Endothelial cell of umbilical vein (primary cell): ENCODE measurements at regions not wholly inside any gene's neighbourhood (a gene's known extent, or its start where the extent isn't known, plus 50 kb on each side); places are given as distances from the start of the nearest gene placed in this dataset.

Source experiments
- BruUV-seq: library from RNA; stranded (reverse); fragments of 400-500 nt; replicated peaks from 2 replicates; lab custom pipeline; 2021; lab: Mats Ljungman, UMichigan
- CTCF ChIA-PET: fragments of 300-600, 350-600 bp; sonication (Branson Sonifier 250); formaldehyde crosslinking; loops from one replicate; lab custom pipeline; 2021; ENCODE audit warnings: antibody characterized with exemption, inconsistent platforms; lab: Charles Lee
- POLR2A ChIA-PET: fragments of 300-600, 350-600 bp; sonication (Branson Sonifier 250); formaldehyde crosslinking; loops from one replicate; lab custom pipeline; 2021; ENCODE audit warnings: antibody characterized with exemption, inconsistent platforms; lab: Charles Lee
- DNase-seq: peaks from one replicate; pipeline ENCODE4 v3.0.0-alpha.2; 2011; ENCODE audit warnings: low read depth, low spot score
- FAIRE-seq: peaks from 2 replicates; lab custom pipeline; 2011; peaks lifted over from hg19 to GRCh38; lab: Jason Lieb, UNC
- H2AFZ ChIP-seq: 2 replicates; pipeline ENCODE4 v1.6.0; 2012; ENCODE audit warnings: low read depth, low read length, control low read depth, inconsistent platforms
- H3K27ac ChIP-seq: 2 replicates; pipeline ENCODE4 v1.5.1; 2011; ENCODE audit warnings: low read depth, mild to moderate bottlenecking, control low read depth, low read length, moderate library complexity; ENCODE audit not compliant: insufficient read depth
- H3K27me3 ChIP-seq, 2 experiments: 2 replicates each; pipeline versions ENCODE4 v1.6.0 to v1.6.1; 2011; ENCODE audit warnings: low read length in 2 of 2, mixed read lengths in 1 of 2; ENCODE audit not compliant: control insufficient read depth in 2 of 2, insufficient read depth in 2 of 2
- H3K36me3 ChIP-seq, 2 experiments: 2 replicates in 1 of 2; 3 replicates in 1 of 2; pipeline ENCODE4 v1.5.1; 2011; ENCODE audit warnings: low read length in 2 of 2, mild to moderate bottlenecking in 1 of 2, moderate library complexity in 1 of 2; ENCODE audit not compliant: control insufficient read depth in 2 of 2, insufficient read depth in 2 of 2; ENCODE audit errors: extremely low read depth in 1 of 2
- H3K4me1 ChIP-seq: 3 replicates; pipeline ENCODE4 v1.5.1; 2011; ENCODE audit warnings: mild to moderate bottlenecking, low read length; ENCODE audit not compliant: control insufficient read depth, insufficient read depth; ENCODE audit errors: extremely low read depth
- H3K4me2 ChIP-seq: 2 replicates; pipeline ENCODE4 v1.6.1; 2011; ENCODE audit warnings: low read length, control low read depth, mixed read lengths; ENCODE audit not compliant: insufficient read depth
- H3K4me3 ChIP-seq, 3 experiments: fragments of 200-600 bp in 1 of 3; sonication (generic), shearing (Covaris generic) in 1 of 3; replicated peaks in 1 of 3; 2 replicates each; pipeline ENCODE4 v1.5.1; 2011 to 2016; ENCODE audit warnings: control low read depth in 3 of 3, low read length in 3 of 3, mild to moderate bottlenecking in 2 of 3, inconsistent platforms in 1 of 3, low read depth in 1 of 3, moderate library complexity in 1 of 3; ENCODE audit not compliant: insufficient read depth in 1 of 3
- H3K79me2 ChIP-seq: 2 replicates; pipeline ENCODE4 v1.6.0; 2012; ENCODE audit warnings: low read length, inconsistent platforms; ENCODE audit not compliant: control insufficient read depth, insufficient read depth
- H3K9ac ChIP-seq: replicated peaks from 2 replicates; pipeline ENCODE3; 2011; ENCODE audit warnings: low read length, control low read depth; ENCODE audit not compliant: insufficient read depth; ENCODE audit errors: extremely low read depth
- H3K9me1 ChIP-seq: replicated peaks from 3 replicates; pipeline ENCODE4 v1.6.0; 2011; ENCODE audit warnings: mild to moderate bottlenecking, low read length; ENCODE audit not compliant: control insufficient read depth, insufficient read depth; ENCODE audit errors: extremely low read depth
- H3K9me3 ChIP-seq: replicated peaks from 2 replicates; pipeline ENCODE4 v1.5.1; 2012; ENCODE audit warnings: low read length, inconsistent platforms; ENCODE audit not compliant: control insufficient read depth, insufficient read depth
- H4K20me1 ChIP-seq: replicated peaks from 2 replicates; pipeline ENCODE3; 2011; ENCODE audit warnings: mild to moderate bottlenecking, low read length; ENCODE audit not compliant: control insufficient read depth, insufficient read depth; ENCODE audit errors: extremely low read depth
- CTCF ChIP-seq, 2 donors: IDR thresholded peaks; 1 replicate in 1 of 2; 2 replicates in 1 of 2; pipeline ENCODE4 v1.5.1; 2011; ENCODE audit warnings: low read length in 2 of 2, mild to moderate bottlenecking in 2 of 2, moderate library complexity in 2 of 2, control low read depth in 1 of 2, inconsistent platforms in 1 of 2, low read depth in 1 of 2; ENCODE audit not compliant: insufficient read depth in 1 of 2; ENCODE audit errors: extremely low read depth in 1 of 2
- EZH2 ChIP-seq: IDR thresholded peaks from 2 replicates; pipeline ENCODE4 v1.6.1; 2012; ENCODE audit warnings: borderline replicate concordance, low read depth, mild to moderate bottlenecking, moderate library complexity, low read length, inconsistent platforms; ENCODE audit not compliant: severe bottlenecking
- FOS ChIP-seq: IDR thresholded peaks from 2 replicates; pipeline ENCODE4 v1.6.1; 2011; ENCODE audit warnings: mild to moderate bottlenecking, low read length, moderate library complexity, borderline replicate concordance; ENCODE audit not compliant: insufficient read depth
- GATA2 ChIP-seq: IDR thresholded peaks from 2 replicates; pipeline ENCODE4 v1.7.0; 2011; ENCODE audit warnings: low read depth, mild to moderate bottlenecking, moderate library complexity, mixed read lengths, low read length; ENCODE audit not compliant: insufficient read length, insufficient read depth
- JUN ChIP-seq: IDR thresholded peaks from 2 replicates; pipeline ENCODE4 v1.6.1; 2011; ENCODE audit warnings: borderline replicate concordance, low read depth; ENCODE audit not compliant: insufficient read length, insufficient read depth
- MAX ChIP-seq: IDR thresholded peaks from 2 replicates; pipeline ENCODE4 v1.6.1; 2011; ENCODE audit not compliant: insufficient read depth, insufficient read length
- MYC ChIP-seq: IDR thresholded peaks from one replicate; pipeline ENCODE4 v1.6.1; 2011; ENCODE audit warnings: mild to moderate bottlenecking, low read depth, low read length
- POLR2A ChIP-seq: IDR thresholded peaks from 2 replicates; pipeline ENCODE4 v1.6.1; 2012; ENCODE audit warnings: low read depth, mild to moderate bottlenecking, control low read depth, low read length
- POLR2AphosphoS5 ChIP-seq: IDR thresholded peaks from 2 replicates; pipeline ENCODE4 v1.6.1; 2012; ENCODE audit warnings: low read depth, mild to moderate bottlenecking, control low read depth, low read length, moderate library complexity; ENCODE audit not compliant: insufficient read depth
- dilution Hi-C: fragments of 300-500 bp; cut with MboI; formaldehyde crosslinking; loops from one replicate; pipeline ENCODE4 v1.15.0; 2019; ENCODE audit warnings: low sequenced_read_pairs; ENCODE audit not compliant: extremely low pct_ligation_motif_present
- intact Hi-C: fragments of 100-400 bp; cut with micrococcal nuclease; formaldehyde crosslinking; loops from one replicate; pipeline ENCODE4 v1.10.0; 2022

GRCh38 chr1:178612261-178612660, 99.4 kb downstream of the TEX35 start:
- intact Hi-C loops, result loop anchor here (5.0 kb wide), 1 partner anchor 70 kb away; no protein-coding TSS in a partner anchor

More at GRCh38 chr1:178612261-178612660, 99.4 kb downstream of the TEX35 start:
- POLR2A ChIA-PET, result interaction anchor here (0.6 to 1.1 kb wide), 3 partner anchors 13 to 132 kb away, joined by 3 to 6 read pairs (median 4); no protein-coding TSS in a partner anchor
- Histone ChIP-seq H3K9me3 (no peaks in the 10 kb centered on the region), H3K4me3 (no peak overlapping the region), H3K27ac (peak overlapping the region; percentile 53), H3K36me3 (no peaks in the 10 kb centered on the region), H2AFZ (no peak overlapping the region), H3K9me1 (no peaks in the 10 kb centered on the region), H3K27me3 (no peaks in the 10 kb centered on the region), H3K79me2 (no peaks in the 10 kb centered on the region), H3K4me2 (no peak overlapping the region), H3K4me1 (peaks cover 11% of the 10 kb centered on the region), H4K20me1 (no peaks in the 10 kb centered on the region), H3K9ac (peak overlapping the region; percentile 24)
- peak; percentile 50 for DNase-seq
- dilution Hi-C loops, result no loop called here
- no peak for FAIRE-seq
- CTCF ChIA-PET, result interaction anchor here (0.8 to 2.0 kb wide), 8 partner anchors 11 to 141 kb away, joined by 3 to 12 read pairs (median 3); no protein-coding TSS in a partner anchor
- no TSS peak for BruUV-seq
- TF ChIP-seq POLR2AphosphoS5 (no peak), MYC (no peak), JUN (no peak), CTCF (IDR thresholded peaks at IDR 0.05; ENCODE audit: extremely low read depth in 1 of 2, insufficient read depth in 1 of 2, low read depth in 1 of 2, low read length in 2 of 2) (no peak), POLR2A (no peak), MAX (no peak), FOS (no peak), GATA2 (no peak), EZH2 (no peak)
